H1 (cell line): ENCODE measurements at regions not wholly inside any gene's neighbourhood (a gene's known extent, or its start where the extent isn't known, plus 50 kb on each side); places are given as distances from the start of the nearest gene placed in this dataset.

Experiments
- CTCF ChIA-PET: fragments of 300-600 bp; sonication (Branson Sonifier 250); formaldehyde crosslinking; loops from one replicate; lab custom pipeline; 2021; ENCODE audit not compliant: partially characterized antibody; lab: Charles Lee
- POLR2A ChIA-PET: fragments of 300-600 bp; sonication (Branson Sonifier 250); formaldehyde crosslinking; loops from one replicate; lab custom pipeline; 2021; ENCODE audit warnings: inconsistent platforms; ENCODE audit not compliant: partially characterized antibody; lab: Charles Lee
- DNase-seq, 2 experiments: peaks; one replicate each; pipeline versions ENCODE4 v3.0.0 to v3.0.0-alpha.2; 2010 to 2022; ENCODE audit warnings: low spot score in 2 of 2, low read depth in 1 of 2, mixed read lengths in 1 of 2
- FAIRE-seq: peaks from 2 replicates; lab custom pipeline; 2011; peaks lifted over from hg19 to GRCh38; lab: Jason Lieb, UNC
- H2AFZ ChIP-seq: 2 replicates; pipeline ENCODE4 v1.8.1; 2012; ENCODE audit warnings: low read length, inconsistent platforms
- H2AK5ac ChIP-seq: 2 replicates; pipeline ENCODE4 v1.6.1; 2013; ENCODE audit warnings: low read depth, low read length
- H2BK120ac ChIP-seq: replicated peaks from 2 replicates; pipeline ENCODE3; 2013; ENCODE audit warnings: low read depth, low read length, inconsistent platforms
- H2BK12ac ChIP-seq: 2 replicates; pipeline ENCODE4 v1.6.1; 2013; ENCODE audit warnings: low read depth, low read length
- H2BK15ac ChIP-seq: 2 replicates; pipeline ENCODE4 v1.6.1; 2013; ENCODE audit warnings: low read length
- H2BK20ac ChIP-seq: 2 replicates; pipeline ENCODE4 v1.6.1; 2013; ENCODE audit warnings: low read length
- H2BK5ac ChIP-seq: 2 replicates; pipeline ENCODE4 v1.6.1; 2013; ENCODE audit warnings: low read depth, low read length
- H3K14ac ChIP-seq: 2 replicates; pipeline ENCODE4 v1.6.1; 2013; ENCODE audit warnings: inconsistent platforms; ENCODE audit not compliant: insufficient read length
- H3K18ac ChIP-seq: 2 replicates; pipeline ENCODE4 v1.6.1; 2013; ENCODE audit warnings: low read length; ENCODE audit errors: extremely low read depth
- H3K23ac ChIP-seq: 2 replicates; pipeline ENCODE4 v1.6.1; 2013; ENCODE audit warnings: inconsistent platforms; ENCODE audit not compliant: insufficient read length
- H3K23me2 ChIP-seq: 2 replicates; pipeline ENCODE4 v1.6.1; 2013; ENCODE audit warnings: low read depth, low read length
- H3K27ac ChIP-seq: 2 replicates; pipeline ENCODE4 v1.6.1; 2011; ENCODE audit warnings: low read depth, low read length, inconsistent platforms
- H3K27me3 ChIP-seq, 4 experiments: replicated peaks in 1 of 4; 1 replicate in 1 of 4; 2 replicates in 3 of 4; pipeline versions ENCODE4 v1.6.1 to v1.8.1; 2011 to 2013; ENCODE audit warnings: low read length in 3 of 4, mild to moderate bottlenecking in 3 of 4, inconsistent platforms in 2 of 4, mixed read lengths in 2 of 4, moderate library complexity in 1 of 4; ENCODE audit not compliant: control insufficient read depth in 3 of 4, insufficient read depth in 3 of 4; ENCODE audit errors: extremely low read depth in 1 of 4
- H3K36me3 ChIP-seq, 4 experiments: 2 replicates each; pipeline versions ENCODE4 v1.6.1 to v1.8.1; 2011 to 2013; ENCODE audit warnings: mild to moderate bottlenecking in 4 of 4, low read length in 3 of 4, moderate library complexity in 2 of 4, control low read depth in 1 of 4, inconsistent platforms in 1 of 4; ENCODE audit not compliant: insufficient read depth in 4 of 4, control insufficient read depth in 2 of 4
- H3K4ac ChIP-seq: replicated peaks from 2 replicates; pipeline ENCODE3; 2013; ENCODE audit warnings: low read length, low read depth, mixed read lengths, inconsistent platforms; ENCODE audit not compliant: insufficient read length
- H3K4me1 ChIP-seq, 4 experiments: replicated peaks in 1 of 4; 1 replicate in 1 of 4; 2 replicates in 3 of 4; pipeline versions ENCODE4 v1.6.1 to v1.8.1; 2011 to 2013; ENCODE audit warnings: low read length in 3 of 4, inconsistent platforms in 2 of 4, mixed read lengths in 1 of 4; ENCODE audit not compliant: insufficient read depth in 4 of 4, control insufficient read depth in 3 of 4
- H3K4me2 ChIP-seq, 2 experiments: 2 replicates each; pipeline versions ENCODE4 v1.6.1 to v1.8.1; 2011 to 2013; ENCODE audit warnings: low read depth in 2 of 2, low read length in 2 of 2, control low read depth in 1 of 2, inconsistent platforms in 1 of 2, mild to moderate bottlenecking in 1 of 2; ENCODE audit not compliant: insufficient read depth in 1 of 2
- H3K4me3 ChIP-seq, 4 experiments: fragments of 200-600, 300-600 bp in 1 of 4; sonication (generic), shearing (Covaris generic), sonication (Bioruptor Twin) in 1 of 4; 2 replicates each; pipeline versions ENCODE4 v1.5.1 to v1.8.1; 2011 to 2016; ENCODE audit warnings: low read length in 4 of 4, low read depth in 3 of 4, control low read depth in 2 of 4, inconsistent platforms in 2 of 4, mild to moderate bottlenecking in 2 of 4, mixed read lengths in 1 of 4, moderate library complexity in 1 of 4; ENCODE audit not compliant: insufficient read depth in 2 of 4; ENCODE audit errors: extremely low read depth in 1 of 4
- H3K56ac ChIP-seq: replicated peaks from 2 replicates; pipeline ENCODE3; 2013; ENCODE audit warnings: low read depth, mild to moderate bottlenecking, mixed read lengths, low read length, inconsistent platforms; ENCODE audit not compliant: insufficient read length
- H3K79me1 ChIP-seq: 2 replicates; pipeline ENCODE4 v1.6.1; 2013; ENCODE audit warnings: low read depth, low read length, control low read depth
- H3K79me2 ChIP-seq, 2 experiments: 2 replicates each; pipeline versions ENCODE4 v1.6.1 to v1.8.1; 2012 to 2013; ENCODE audit warnings: low read length in 2 of 2, mild to moderate bottlenecking in 2 of 2, inconsistent platforms in 1 of 2; ENCODE audit not compliant: insufficient read depth in 2 of 2, control insufficient read depth in 1 of 2
- H3K9ac ChIP-seq, 4 experiments: replicated peaks in 1 of 4; 1 replicate in 1 of 4; 2 replicates in 3 of 4; pipeline versions ENCODE4 v1.6.1 to v1.8.1; 2011 to 2013; ENCODE audit warnings: low read depth in 3 of 4, low read length in 3 of 4, control low read depth in 2 of 4, mild to moderate bottlenecking in 2 of 4, moderate library complexity in 2 of 4, inconsistent platforms in 1 of 4; ENCODE audit errors: extremely low read depth in 1 of 4
- H3K9me3 ChIP-seq, 2 experiments: 2 replicates each; pipeline versions ENCODE4 v1.6.1 to v1.8.1; 2012 to 2013; ENCODE audit warnings: mild to moderate bottlenecking in 2 of 2, moderate library complexity in 2 of 2, control low read depth in 1 of 2, inconsistent platforms in 1 of 2, low read depth in 1 of 2, low read length in 1 of 2, mixed read lengths in 1 of 2; ENCODE audit not compliant: insufficient read depth in 2 of 2
- H4K20me1 ChIP-seq, 2 experiments: replicated peaks in 1 of 2; 2 replicates each; pipeline versions ENCODE3 to v1.8.1; 2011 to 2013; ENCODE audit warnings: inconsistent platforms in 2 of 2, low read length in 2 of 2, mild to moderate bottlenecking in 1 of 2; ENCODE audit not compliant: insufficient read depth in 2 of 2, control insufficient read depth in 1 of 2
- H4K5ac ChIP-seq: 2 replicates; pipeline ENCODE4 v1.6.1; 2013; ENCODE audit warnings: low read length, low read depth, mixed read lengths, inconsistent platforms; ENCODE audit not compliant: insufficient read length
- H4K8ac ChIP-seq: 2 replicates; pipeline ENCODE4 v1.8.0; 2013; ENCODE audit warnings: mild to moderate bottlenecking, moderate library complexity, low read length, inconsistent platforms; ENCODE audit not compliant: insufficient read depth; ENCODE audit errors: extremely low read depth
- H4K91ac ChIP-seq: replicated peaks from 2 replicates; pipeline ENCODE3; 2013; ENCODE audit warnings: low read length, mixed read lengths, inconsistent platforms; ENCODE audit not compliant: insufficient read length
- BRCA1 ChIP-seq: IDR thresholded peaks from 2 replicates; pipeline ENCODE4 v1.6.1; 2012; ENCODE audit warnings: low read depth, low read length, improper control_type of control experiment
- CBX5 ChIP-seq: fragments of 300-800, 300-1000 bp; sonication (generic); IDR thresholded peaks from 2 replicates; pipeline ENCODE4 v1.7.1; 2016; ENCODE audit warnings: antibody characterized with exemption, low read length, low read depth
- CBX8 ChIP-seq: fragments of 300-800, 300-1000 bp; sonication (generic); IDR thresholded peaks from 2 replicates; pipeline ENCODE4 v1.7.1; 2016; ENCODE audit warnings: low read depth, low read length, borderline replicate concordance
- CHD2 ChIP-seq: IDR thresholded peaks from 2 replicates; pipeline ENCODE4 v1.6.1; 2012; ENCODE audit warnings: low read length, improper control_type of control experiment
- EP300 ChIP-seq, 2 experiments: IDR thresholded peaks; 1 replicate in 1 of 2; 2 replicates in 1 of 2; pipeline ENCODE4 v1.6.1; 2011 to 2012; ENCODE audit warnings: low read depth in 2 of 2, low read length in 2 of 2, mild to moderate bottlenecking in 2 of 2, borderline replicate concordance in 1 of 2, inconsistent platforms in 1 of 2, moderate library complexity in 1 of 2
- MAFK ChIP-seq: IDR thresholded peaks from 2 replicates; pipeline ENCODE4 v1.6.1; 2012; ENCODE audit warnings: low read depth, mild to moderate bottlenecking, improper control_type of control experiment, low read length
- PHF8 ChIP-seq: fragments of 200-600 bp; sonication (generic); conservative IDR thresholded peaks from 2 replicates; pipeline ENCODE4 v1.7.1; 2012; ENCODE audit warnings: low read depth, mild to moderate bottlenecking, inconsistent platforms, low read length, moderate library complexity
- POLR2AphosphoS5 ChIP-seq: IDR thresholded peaks from 2 replicates; pipeline ENCODE4 v1.6.1; 2011; ENCODE audit warnings: low read depth, low read length
- POU5F1 ChIP-seq: IDR thresholded peaks from 2 replicates; pipeline ENCODE4 v1.6.1; 2011; ENCODE audit warnings: low read depth, mild to moderate bottlenecking, low read length, moderate library complexity
- SIN3A ChIP-seq, 2 experiments: IDR thresholded peaks in 1 of 2; conservative IDR thresholded peaks in 1 of 2; 2 replicates each; pipeline ENCODE4 v1.6.1; 2011 to 2012; ENCODE audit warnings: low read length in 2 of 2, improper control_type of control experiment in 1 of 2, low read depth in 1 of 2, mild to moderate bottlenecking in 1 of 2
- SP1 ChIP-seq: IDR thresholded peaks from 2 replicates; pipeline ENCODE4 v1.6.1; 2011; ENCODE audit warnings: low read depth, low read length
- SUZ12 ChIP-seq: fragments of 200-600 bp; sonication (generic); IDR thresholded peaks from 2 replicates; pipeline ENCODE4 v1.6.1; 2012; ENCODE audit warnings: mild to moderate bottlenecking, inconsistent platforms, low read length, moderate library complexity, mixed read lengths
- WGBS, 2 experiments: shearing (Covaris generic) in 1 of 2; methylation state at CpG; one replicate each; pipeline versions ENCODE4 v1.1.6 to v1.1.7; 2013 to 2015; ENCODE audit warnings: low lambda C conversion rate in 2 of 2, mixed read lengths in 2 of 2, inconsistent platforms in 1 of 2, low coverage in 1 of 2, missing lambda C conversion rate in 1 of 2; ENCODE audit not compliant: insufficient replicate concordance in 2 of 2, insufficient coverage in 1 of 2, insufficient read length in 1 of 2; ENCODE audit errors: extremely low coverage in 1 of 2, missing lambda C conversion rate in 1 of 2; 5-methylcytosine and 5-hydroxymethylcytosine counted together
- TF ChIP-seq, protein P1 (sequence below), 3 experiments: IDR thresholded peaks; 1 replicate in 2 of 3; 2 replicates in 1 of 3; pipeline versions ENCODE4 v1.5.1 to v1.6.1; 2011; ENCODE audit warnings: low read length in 3 of 3, mild to moderate bottlenecking in 3 of 3, inconsistent platforms in 2 of 3, low read depth in 1 of 3, moderate library complexity in 1 of 3; ENCODE audit not compliant: insufficient read depth in 1 of 3; ENCODE audit errors: control extremely low read depth in 1 of 3

DNA sequence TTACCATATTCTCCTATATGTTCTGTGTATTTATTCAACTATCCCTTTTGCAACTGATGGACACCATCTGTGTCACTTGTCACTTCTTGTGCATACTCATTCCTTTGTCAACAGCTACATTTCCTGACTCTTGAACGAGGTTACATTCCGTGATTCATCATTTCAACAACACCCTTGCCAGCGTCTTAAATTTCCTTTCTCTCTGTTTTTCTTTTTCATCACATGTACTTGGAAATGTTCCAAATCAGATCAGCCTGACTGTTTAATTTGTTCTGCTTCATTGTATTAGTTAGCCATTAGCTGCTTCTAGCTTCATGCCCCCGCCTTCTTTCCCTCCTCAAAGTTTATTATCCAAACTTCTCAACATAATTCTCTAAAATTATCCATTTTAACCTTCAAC is 173.0 kb downstream of the ADGRL4 start:
- H4K91ac ChIP-seq: no peak overlapping the region
- H2AFZ ChIP-seq: no peak overlapping the region
- no peak overlapping the region for H3K18ac ChIP-seq
- no peak overlapping the region for H2BK5ac ChIP-seq
- no peak overlapping the region for H3K4me2 ChIP-seq
- H2AK5ac ChIP-seq: no peak overlapping the region
- H3K23me2 ChIP-seq: no peaks in the 10 kb centered on the region
- H3K9ac ChIP-seq: no peak overlapping the region
- DNase-seq (no peak), FAIRE-seq (no peak)
- POLR2A ChIA-PET: no interaction called here
- no peaks in the 10 kb centered on the region for H3K9me3 ChIP-seq
- no peak overlapping the region for H2BK12ac ChIP-seq
- H3K4ac ChIP-seq: no peak overlapping the region
- H2BK120ac ChIP-seq: no peak overlapping the region
- H3K4me3 ChIP-seq: no peak overlapping the region
- H2BK15ac ChIP-seq: no peak overlapping the region
- no peak overlapping the region for H3K23ac ChIP-seq
- WGBS, 2 experiments: 93 to 100% methylated on average over 1 to 4 of the region's 4 CpGs
- CTCF ChIA-PET: interaction anchor here (0.7 to 1.0 kb wide), 2 partner anchors 88 to 165 kb away, joined by 3 read pairs; no protein-coding TSS in a partner anchor
- H3K27me3 ChIP-seq: no peaks in the 10 kb centered on the region
- H3K56ac ChIP-seq: no peak overlapping the region
- H3K79me2 ChIP-seq: no peaks in the 10 kb centered on the region
- no peak overlapping the region for H3K27ac ChIP-seq
- H3K79me1 ChIP-seq: no peaks in the 10 kb centered on the region
- no peak overlapping the region for H3K14ac ChIP-seq
- no peak overlapping the region for H4K5ac ChIP-seq
- H4K20me1 ChIP-seq: no peaks in the 10 kb centered on the region
- H3K36me3 ChIP-seq: no peaks in the 10 kb centered on the region
- H3K4me1 ChIP-seq: no peaks in the 10 kb centered on the region; a peak in 1 of 7 replicates
- H2BK20ac ChIP-seq: no peak overlapping the region
- no peak overlapping the region for H4K8ac ChIP-seq
- no peak for TF ChIP-seq PHF8
- TF ChIP-seq CHD2: no peak
- no peak for TF ChIP-seq SP1
- no peak for TF ChIP-seq SIN3A (conservative IDR thresholded peaks at IDR 0.05 in 1 of 2, IDR thresholded peaks at IDR 0.05 in 1 of 2; ENCODE audit: low read depth in 1 of 2, low read length in 2 of 2)
- no peak for TF ChIP-seq POLR2AphosphoS5
- no peak for TF ChIP-seq CBX8
- TF ChIP-seq, protein P1, sequence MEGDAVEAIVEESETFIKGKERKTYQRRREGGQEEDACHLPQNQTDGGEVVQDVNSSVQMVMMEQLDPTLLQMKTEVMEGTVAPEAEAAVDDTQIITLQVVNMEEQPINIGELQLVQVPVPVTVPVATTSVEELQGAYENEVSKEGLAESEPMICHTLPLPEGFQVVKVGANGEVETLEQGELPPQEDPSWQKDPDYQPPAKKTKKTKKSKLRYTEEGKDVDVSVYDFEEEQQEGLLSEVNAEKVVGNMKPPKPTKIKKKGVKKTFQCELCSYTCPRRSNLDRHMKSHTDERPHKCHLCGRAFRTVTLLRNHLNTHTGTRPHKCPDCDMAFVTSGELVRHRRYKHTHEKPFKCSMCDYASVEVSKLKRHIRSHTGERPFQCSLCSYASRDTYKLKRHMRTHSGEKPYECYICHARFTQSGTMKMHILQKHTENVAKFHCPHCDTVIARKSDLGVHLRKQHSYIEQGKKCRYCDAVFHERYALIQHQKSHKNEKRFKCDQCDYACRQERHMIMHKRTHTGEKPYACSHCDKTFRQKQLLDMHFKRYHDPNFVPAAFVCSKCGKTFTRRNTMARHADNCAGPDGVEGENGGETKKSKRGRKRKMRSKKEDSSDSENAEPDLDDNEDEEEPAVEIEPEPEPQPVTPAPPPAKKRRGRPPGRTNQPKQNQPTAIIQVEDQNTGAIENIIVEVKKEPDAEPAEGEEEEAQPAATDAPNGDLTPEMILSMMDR (IDR thresholded peaks at IDR 0.05; ENCODE audit: control extremely low read depth in 1 of 3, insufficient read depth in 1 of 3, low read depth in 1 of 3, low read length in 3 of 3): no peak
- TF ChIP-seq EP300 (IDR thresholded peaks at IDR 0.05; ENCODE audit: borderline replicate concordance in 1 of 2, low read depth in 2 of 2, low read length in 2 of 2): no peak
- TF ChIP-seq MAFK: no peak
- TF ChIP-seq SUZ12: no peak
- TF ChIP-seq BRCA1: no peak
- no peak for TF ChIP-seq CBX5
- TF ChIP-seq POU5F1: no peak
